Transverse colon (tissue), 3 donors: ENCODE measurements at regions not wholly inside any gene's neighbourhood (a gene's known extent, or its start where the extent isn't known, plus 50 kb on each side); places are given as distances from the start of the nearest gene placed in this dataset.

Source experiments
- CTCF ChIP-seq, 5 experiments: fragments of 200-600 bp in 3 of 5; fragments of 450-650 bp in 2 of 5; sonication (generic) in 3 of 5; IDR thresholded peaks; 1 replicate in 2 of 5; 2 replicates in 3 of 5; pipeline ENCODE4 v1.5.1; 2016 to 2017; ENCODE audit warnings: antibody characterized with exemption in 5 of 5, inconsistent platforms in 3 of 5, mild to moderate bottlenecking in 2 of 5, moderate library complexity in 1 of 5
- EP300 ChIP-seq: sonication (generic); formaldehyde crosslinking; IDR thresholded peaks from one replicate; pipeline ENCODE4 v1.6.1; 2017; ENCODE audit warnings: antibody characterized with exemption, low read depth
- POLR2A ChIP-seq: fragments of 450-650 bp; IDR thresholded peaks from one replicate; pipeline ENCODE4 v1.6.1; 2016; ENCODE audit warnings: antibody characterized with exemption, mild to moderate bottlenecking, moderate library complexity

GRCh38 chr13:48153186-48153585, 58.3 kb upstream of the MED4 start:
- TF ChIP-seq POLR2A (no peak), EP300 (no peak), CTCF (IDR thresholded peaks at IDR 0.05) (no peak)
